Mammary epithelial cell (primary cell): ENCODE measurements at regions not wholly inside any gene's neighbourhood (a gene's known extent, or its start where the extent isn't known, plus 50 kb on each side); places are given as distances from the start of the nearest gene placed in this dataset.

ENCODE experiments used
- EZH2 ChIP-seq: IDR thresholded peaks from 2 replicates; pipeline ENCODE4 v1.6.1; 2012; ENCODE audit warnings: low read length, inconsistent platforms, borderline replicate concordance
- TF ChIP-seq, protein P1 (sequence below), 2 donors: IDR thresholded peaks in 1 of 2; conservative IDR thresholded peaks in 1 of 2; 2 replicates each; pipeline ENCODE4 v1.5.1; 2011 to 2012; ENCODE audit warnings: inconsistent platforms in 2 of 2, low read length in 2 of 2, mild to moderate bottlenecking in 2 of 2, control low read depth in 1 of 2, low read depth in 1 of 2; ENCODE audit not compliant: insufficient read depth in 1 of 2; ENCODE audit errors: extremely low read depth in 1 of 2

DNA sequence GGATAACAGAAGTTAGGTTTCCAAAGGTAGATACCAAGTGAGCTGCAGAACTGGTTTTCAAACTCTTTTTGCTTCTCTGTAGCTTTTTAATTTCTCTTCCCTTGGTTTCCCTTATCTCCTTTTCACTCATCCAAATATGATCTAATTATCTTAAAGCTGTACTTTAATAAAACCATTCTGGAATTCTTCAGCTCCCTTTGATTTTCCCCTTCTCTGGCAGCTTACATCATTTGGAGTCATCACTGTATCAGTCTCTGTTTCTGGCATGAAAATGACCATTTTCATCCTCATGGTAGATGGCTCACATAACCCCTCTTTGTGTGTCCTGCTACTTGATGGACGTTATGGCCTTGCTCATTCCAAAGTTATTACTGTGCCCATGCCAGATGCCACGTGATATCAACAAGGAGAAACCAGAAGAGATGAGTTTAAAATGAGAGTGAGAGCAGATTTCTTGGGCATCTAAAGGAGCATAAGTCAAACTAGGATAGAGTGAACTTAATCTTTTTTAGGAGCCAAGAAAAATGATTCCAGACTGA, 620.2 kb downstream of the QKI start:
- TF ChIP-seq, protein P1, sequence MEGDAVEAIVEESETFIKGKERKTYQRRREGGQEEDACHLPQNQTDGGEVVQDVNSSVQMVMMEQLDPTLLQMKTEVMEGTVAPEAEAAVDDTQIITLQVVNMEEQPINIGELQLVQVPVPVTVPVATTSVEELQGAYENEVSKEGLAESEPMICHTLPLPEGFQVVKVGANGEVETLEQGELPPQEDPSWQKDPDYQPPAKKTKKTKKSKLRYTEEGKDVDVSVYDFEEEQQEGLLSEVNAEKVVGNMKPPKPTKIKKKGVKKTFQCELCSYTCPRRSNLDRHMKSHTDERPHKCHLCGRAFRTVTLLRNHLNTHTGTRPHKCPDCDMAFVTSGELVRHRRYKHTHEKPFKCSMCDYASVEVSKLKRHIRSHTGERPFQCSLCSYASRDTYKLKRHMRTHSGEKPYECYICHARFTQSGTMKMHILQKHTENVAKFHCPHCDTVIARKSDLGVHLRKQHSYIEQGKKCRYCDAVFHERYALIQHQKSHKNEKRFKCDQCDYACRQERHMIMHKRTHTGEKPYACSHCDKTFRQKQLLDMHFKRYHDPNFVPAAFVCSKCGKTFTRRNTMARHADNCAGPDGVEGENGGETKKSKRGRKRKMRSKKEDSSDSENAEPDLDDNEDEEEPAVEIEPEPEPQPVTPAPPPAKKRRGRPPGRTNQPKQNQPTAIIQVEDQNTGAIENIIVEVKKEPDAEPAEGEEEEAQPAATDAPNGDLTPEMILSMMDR (conservative IDR thresholded peaks at IDR 0.05 in 1 of 2, IDR thresholded peaks at IDR 0.05 in 1 of 2; ENCODE audit: extremely low read depth in 1 of 2, insufficient read depth in 1 of 2, low read depth in 1 of 2, low read length in 2 of 2), result no peak
- TF ChIP-seq EZH2, result no peak
